ENCODE measurements at regions not wholly inside any gene's neighbourhood (a gene's known extent, or its start where the extent isn't known, plus 50 kb on each side); places are given as distances from the start of the nearest gene placed in this dataset.

GRCh38 chr5:128736553-128736952 is 198.5 kb upstream of the FBN2 start:
- Mint-ChIP-seq H3K27ac (no peak overlapping the region), H3K27me3 (no peaks in the 10 kb centered on the region), H3K9me3 (peaks cover 0 to 4% of the 10 kb centered on the region in 2 donors), H3K4me3 (no peak overlapping the region), H3K4me1 (no peaks in the 10 kb centered on the region)
- DNase-seq: no peak
- no peak for ATAC-seq

GRCh38 chr5:128749136-128749898 is 211.3 kb upstream of the FBN2 start:
- ATAC-seq (no peak), DNase-seq (no peak)
- H3K4me3 Mint-ChIP-seq: no peak overlapping the region
- no peaks in the 10 kb centered on the region for H3K4me1 Mint-ChIP-seq
- H3K9me3 Mint-ChIP-seq: no peaks in the 10 kb centered on the region
- no peaks in the 10 kb centered on the region for H3K27me3 Mint-ChIP-seq
- no peak overlapping the region for H3K27ac Mint-ChIP-seq

- no peak for ATAC-seq
- no peaks in the 10 kb centered on the region for H3K27me3 Mint-ChIP-seq
- H3K27ac Mint-ChIP-seq: no peak overlapping the region
- no peak overlapping the region for H3K4me3 Mint-ChIP-seq
- no peaks in the 10 kb centered on the region for H3K9me3 Mint-ChIP-seq
- H3K4me1 Mint-ChIP-seq: no peaks in the 10 kb centered on the region
- DNase-seq: no peak
These were observed 212.1 kb upstream of the FBN2 start for GRCh38 chr5:128750155-128750554.

- Mint-ChIP-seq H3K9me3 (peaks cover 0 to 6% of the 10 kb centered on the region in 2 donors), H3K4me1 (no peaks in the 10 kb centered on the region), H3K27me3 (no peaks in the 10 kb centered on the region), H3K27ac (no peak overlapping the region), H3K4me3 (no peak overlapping the region)
- DNase-seq (no peak), ATAC-seq (no peak)
These were observed 207.9 kb upstream of the SLC27A6 start for GRCh38 chr5:128757196-128757959.

- Mint-ChIP-seq H3K4me1 (no peaks in the 10 kb centered on the region), H3K27me3 (no peaks in the 10 kb centered on the region), H3K27ac (no peak overlapping the region), H3K9me3 (peaks cover 0 to 8% of the 10 kb centered on the region in 2 donors), H3K4me3 (no peak overlapping the region)
- ATAC-seq (no peak), DNase-seq (no peak)
These were observed 202.5 kb upstream of the SLC27A6 start for GRCh38 chr5:128762661-128763306.

- no peaks in the 10 kb centered on the region for H3K27me3 Mint-ChIP-seq
- no peak overlapping the region for H3K27ac Mint-ChIP-seq
- ATAC-seq (no peak), DNase-seq (no peak)
- peaks cover 0 to 8% of the 10 kb centered on the region in 2 donors for H3K9me3 Mint-ChIP-seq
- no peak overlapping the region for H3K4me3 Mint-ChIP-seq
- no peaks in the 10 kb centered on the region for H3K4me1 Mint-ChIP-seq
These were observed 202.0 kb upstream of the SLC27A6 start for GRCh38 chr5:128763321-128763720.

GRCh38 chr5:128764601-128765310 is 200.5 kb upstream of the SLC27A6 start:
- H3K27ac Mint-ChIP-seq: no peak overlapping the region
- H3K9me3 Mint-ChIP-seq: peaks cover 0 to 8% of the 10 kb centered on the region in 2 donors
- H3K4me3 Mint-ChIP-seq: no peak overlapping the region
- no peaks in the 10 kb centered on the region for H3K27me3 Mint-ChIP-seq
- no peaks in the 10 kb centered on the region for H3K4me1 Mint-ChIP-seq
- ATAC-seq (no peak), DNase-seq (no peak)

GRCh38 chr5:128765448-128766061 is 199.7 kb upstream of the SLC27A6 start:
- ATAC-seq: no peak
- Mint-ChIP-seq H3K9me3 (peaks cover 0 to 8% of the 10 kb centered on the region in 2 donors), H3K27ac (no peak overlapping the region), H3K4me1 (no peaks in the 10 kb centered on the region), H3K4me3 (no peak overlapping the region), H3K27me3 (no peaks in the 10 kb centered on the region)
- DNase-seq: no peak

- DNase-seq: no peak
- Mint-ChIP-seq H3K9me3 (peaks cover 0 to 8% of the 10 kb centered on the region in 2 donors), H3K27me3 (peaks cover 6% of the 10 kb centered on the region), H3K4me1 (no peaks in the 10 kb centered on the region), H3K27ac (no peak overlapping the region), H3K4me3 (no peak overlapping the region)
- no peak for ATAC-seq
These were observed 198.9 kb upstream of the SLC27A6 start for GRCh38 chr5:128766406-128766805.

GRCh38 chr5:128770907-128771306 is 194.4 kb upstream of the SLC27A6 start:
- DNase-seq: no peak
- peaks cover 14% of the 10 kb centered on the region for H3K27me3 Mint-ChIP-seq
- H3K4me1 Mint-ChIP-seq: no peaks in the 10 kb centered on the region
- no peak overlapping the region for H3K4me3 Mint-ChIP-seq
- H3K27ac Mint-ChIP-seq: no peak overlapping the region
- no peak for ATAC-seq
- H3K9me3 Mint-ChIP-seq: no peaks in the 10 kb centered on the region

- Mint-ChIP-seq H3K27ac (no peak overlapping the region), H3K27me3 (peaks cover 14% of the 10 kb centered on the region), H3K4me3 (no peak overlapping the region), H3K9me3 (no peaks in the 10 kb centered on the region), H3K4me1 (peaks cover 10% of the 10 kb centered on the region)
- DNase-seq (no peak), ATAC-seq (no peak)
These were observed 192.9 kb upstream of the SLC27A6 start for GRCh38 chr5:128772356-128772755.

GRCh38 chr5:128773378-128773777 is 191.9 kb upstream of the SLC27A6 start:
- H3K27ac Mint-ChIP-seq: no peak overlapping the region
- no peak for DNase-seq

GRCh38 chr5:128774605-128775004 is 190.7 kb upstream of the SLC27A6 start:
- Mint-ChIP-seq H3K27me3 (peaks cover 14% of the 10 kb centered on the region), H3K9me3 (no peaks in the 10 kb centered on the region), H3K4me1 (peaks cover 16% of the 10 kb centered on the region), H3K4me3 (no peak overlapping the region), H3K27ac (no peak overlapping the region)
- DNase-seq: no peak
- peak; percentile 52 for ATAC-seq

More at GRCh38 chr5:128773378-128773777, 191.9 kb upstream of the SLC27A6 start:
- peaks cover 16% of the 10 kb centered on the region for H3K4me1 Mint-ChIP-seq
- ATAC-seq: no peak
- no peak overlapping the region for H3K4me3 Mint-ChIP-seq
- H3K27me3 Mint-ChIP-seq: peaks cover 14% of the 10 kb centered on the region
- no peaks in the 10 kb centered on the region for H3K9me3 Mint-ChIP-seq

- no peak overlapping the region for H3K4me3 Mint-ChIP-seq
- ATAC-seq: no peak
These were observed 189.7 kb upstream of the SLC27A6 start for GRCh38 chr5:128775558-128775957.

GRCh38 chr5:128777052-128777451 is 188.2 kb upstream of the SLC27A6 start:
- Mint-ChIP-seq H3K4me3 (no peak overlapping the region), H3K4me1 (peaks cover 16% of the 10 kb centered on the region), H3K9me3 (no peaks in the 10 kb centered on the region), H3K27me3 (peaks cover 8% of the 10 kb centered on the region), H3K27ac (no peak overlapping the region)
- ATAC-seq (peak; percentile 88), DNase-seq (no peak)

More at GRCh38 chr5:128775558-128775957, 189.7 kb upstream of the SLC27A6 start:
- peaks cover 14% of the 10 kb centered on the region for H3K27me3 Mint-ChIP-seq
- H3K9me3 Mint-ChIP-seq: no peaks in the 10 kb centered on the region
- peaks cover 16% of the 10 kb centered on the region for H3K4me1 Mint-ChIP-seq
- no peak overlapping the region for H3K27ac Mint-ChIP-seq
- no peak for DNase-seq

All from stimulated activated naive CD8-positive, alpha-beta T cell treated with anti-CD3 and anti-CD28 coated beads, Interleukin-15, amount 100 ng/mL, for 72 hours (primary cell).